IMR-90 (cell line): ENCODE measurements at regions not wholly inside any gene's neighbourhood (a gene's known extent, or its start where the extent isn't known, plus 50 kb on each side); places are given as distances from the start of the nearest gene placed in this dataset.

ENCODE experiments used
- BHLHE40 ChIP-seq: fragments of 150-350 bp; IDR thresholded peaks from 2 replicates; pipeline ENCODE4 v1.6.1; 2016; ENCODE audit warnings: mild to moderate bottlenecking, low read depth, low read length
- CEBPB ChIP-seq: IDR thresholded peaks from 2 replicates; pipeline ENCODE4 v1.6.1; 2012; ENCODE audit warnings: low read depth, low read length, improper control_type of control experiment
- CHD1 ChIP-seq: IDR thresholded peaks from 2 replicates; pipeline ENCODE4 v1.6.1; 2012; ENCODE audit warnings: low read depth, low read length, improper control_type of control experiment
- CTCF ChIP-seq: conservative IDR thresholded peaks from 2 replicates; pipeline ENCODE4 v1.5.1; 2012; ENCODE audit warnings: mild to moderate bottlenecking, low read depth, low read length, improper control_type of control experiment
- FOS ChIP-seq: fragments of 150-350 bp; IDR thresholded peaks from 2 replicates; pipeline ENCODE4 v1.6.1; 2016; ENCODE audit warnings: low read depth, low read length
- MAFK ChIP-seq: IDR thresholded peaks from 2 replicates; pipeline ENCODE4 v1.6.1; 2012; ENCODE audit warnings: low read depth, low read length, improper control_type of control experiment
- MAZ ChIP-seq: IDR thresholded peaks from 2 replicates; pipeline ENCODE4 v1.6.1; 2012; ENCODE audit warnings: low read depth, mild to moderate bottlenecking, low read length, improper control_type of control experiment, moderate library complexity, borderline replicate concordance
- POLR2A ChIP-seq: IDR thresholded peaks from 2 replicates; pipeline ENCODE4 v1.6.1; 2012; ENCODE audit warnings: mild to moderate bottlenecking, low read depth, low read length
- RAD21 ChIP-seq: IDR thresholded peaks from 2 replicates; pipeline ENCODE4 v1.6.1; 2012; ENCODE audit warnings: low read length, improper control_type of control experiment
- RCOR1 ChIP-seq: IDR thresholded peaks from 2 replicates; pipeline ENCODE4 v1.6.1; 2012; ENCODE audit warnings: mild to moderate bottlenecking, low read length, improper control_type of control experiment; ENCODE audit not compliant: insufficient replicate concordance
- RFX5 ChIP-seq: IDR thresholded peaks from 2 replicates; pipeline ENCODE4 v1.8.0; 2012; ENCODE audit warnings: low read depth, mild to moderate bottlenecking, low read length, moderate library complexity
- SMC3 ChIP-seq: fragments of 150-350 bp; IDR thresholded peaks from 2 replicates; pipeline ENCODE4 v1.6.1; 2016; ENCODE audit warnings: low read depth, mild to moderate bottlenecking, antibody characterized with exemption, low read length, moderate library complexity
- USF2 ChIP-seq: fragments of 150-350 bp; IDR thresholded peaks from 2 replicates; pipeline ENCODE4 v1.6.1; 2017; ENCODE audit warnings: mild to moderate bottlenecking, antibody characterized with exemption, low read length, low read depth
- TF ChIP-seq, protein P1 (sequence below): fragments of 150-350 bp; IDR thresholded peaks from 2 replicates; pipeline ENCODE4 v1.6.1; 2016; ENCODE audit warnings: low read depth, mild to moderate bottlenecking, low read length, moderate library complexity, borderline replicate concordance

DNA sequence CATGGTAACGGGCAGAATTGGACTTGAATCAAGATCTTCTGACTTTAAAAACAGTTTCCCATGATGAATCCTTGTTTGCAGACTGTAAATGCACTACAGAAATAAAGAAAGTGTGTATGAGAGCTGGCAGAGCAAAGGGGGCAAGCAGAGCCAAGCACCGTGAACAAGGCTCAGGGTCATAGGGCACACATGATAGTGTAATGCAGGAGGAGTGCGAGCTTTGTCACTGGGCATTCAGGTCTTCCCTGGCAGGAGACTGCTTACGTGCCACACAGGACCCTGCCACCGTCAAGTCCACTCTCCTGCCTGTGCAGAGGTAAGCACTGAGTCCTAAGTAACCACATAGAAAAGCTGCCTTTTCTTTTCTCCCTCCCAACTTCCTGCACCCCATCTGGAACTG is 93.1 kb upstream of the NPVF start:
- TF ChIP-seq RAD21 (no peak), POLR2A (no peak), FOS (no peak), MAZ (no peak), CTCF (no peak), CEBPB (no peak), BHLHE40 (no peak), SMC3 (no peak), RFX5 (no peak), RCOR1 (no peak), MAFK (no peak), USF2 (no peak), CHD1 (no peak)
- TF ChIP-seq, protein P1, sequence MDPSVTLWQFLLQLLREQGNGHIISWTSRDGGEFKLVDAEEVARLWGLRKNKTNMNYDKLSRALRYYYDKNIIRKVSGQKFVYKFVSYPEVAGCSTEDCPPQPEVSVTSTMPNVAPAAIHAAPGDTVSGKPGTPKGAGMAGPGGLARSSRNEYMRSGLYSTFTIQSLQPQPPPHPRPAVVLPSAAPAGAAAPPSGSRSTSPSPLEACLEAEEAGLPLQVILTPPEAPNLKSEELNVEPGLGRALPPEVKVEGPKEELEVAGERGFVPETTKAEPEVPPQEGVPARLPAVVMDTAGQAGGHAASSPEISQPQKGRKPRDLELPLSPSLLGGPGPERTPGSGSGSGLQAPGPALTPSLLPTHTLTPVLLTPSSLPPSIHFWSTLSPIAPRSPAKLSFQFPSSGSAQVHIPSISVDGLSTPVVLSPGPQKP, result no peak
